ENCODE measurements at regions not wholly inside any gene's neighbourhood (a gene's known extent, or its start where the extent isn't known, plus 50 kb on each side); places are given as distances from the start of the nearest gene placed in this dataset.

DNA sequence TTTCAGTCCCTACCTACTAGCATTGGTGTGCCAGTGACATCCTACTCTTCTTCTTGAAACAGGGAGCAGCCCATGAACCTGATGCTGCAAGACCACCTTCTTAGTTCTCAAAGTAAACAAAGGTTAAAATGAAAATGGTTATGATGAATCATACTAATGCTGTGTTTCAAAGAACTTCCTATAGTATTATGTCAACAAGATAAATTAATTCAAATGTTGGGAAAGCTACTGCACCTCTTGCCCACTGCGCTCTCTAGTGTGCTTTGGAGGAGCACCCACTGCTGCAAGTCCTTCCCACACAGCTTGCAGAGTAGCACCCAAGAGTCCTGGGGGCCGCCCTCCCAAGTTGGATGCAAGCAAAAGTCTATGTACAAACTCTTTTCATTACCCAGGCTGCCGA lies 81.1 kb downstream of the CD200R1L start:
- TF ChIP-seq, protein P1, sequence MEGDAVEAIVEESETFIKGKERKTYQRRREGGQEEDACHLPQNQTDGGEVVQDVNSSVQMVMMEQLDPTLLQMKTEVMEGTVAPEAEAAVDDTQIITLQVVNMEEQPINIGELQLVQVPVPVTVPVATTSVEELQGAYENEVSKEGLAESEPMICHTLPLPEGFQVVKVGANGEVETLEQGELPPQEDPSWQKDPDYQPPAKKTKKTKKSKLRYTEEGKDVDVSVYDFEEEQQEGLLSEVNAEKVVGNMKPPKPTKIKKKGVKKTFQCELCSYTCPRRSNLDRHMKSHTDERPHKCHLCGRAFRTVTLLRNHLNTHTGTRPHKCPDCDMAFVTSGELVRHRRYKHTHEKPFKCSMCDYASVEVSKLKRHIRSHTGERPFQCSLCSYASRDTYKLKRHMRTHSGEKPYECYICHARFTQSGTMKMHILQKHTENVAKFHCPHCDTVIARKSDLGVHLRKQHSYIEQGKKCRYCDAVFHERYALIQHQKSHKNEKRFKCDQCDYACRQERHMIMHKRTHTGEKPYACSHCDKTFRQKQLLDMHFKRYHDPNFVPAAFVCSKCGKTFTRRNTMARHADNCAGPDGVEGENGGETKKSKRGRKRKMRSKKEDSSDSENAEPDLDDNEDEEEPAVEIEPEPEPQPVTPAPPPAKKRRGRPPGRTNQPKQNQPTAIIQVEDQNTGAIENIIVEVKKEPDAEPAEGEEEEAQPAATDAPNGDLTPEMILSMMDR (IDR thresholded peaks at IDR 0.05) = no peak
- TF ChIP-seq EP300 (IDR thresholded peaks at IDR 0.05) (no peak), POLR2AphosphoS5 (IDR thresholded peaks at IDR 0.05) (no peak)

Measured in gastroesophageal sphincter (tissue), 3 donors.